ENCODE measurements at regions not wholly inside any gene's neighbourhood (a gene's known extent, or its start where the extent isn't known, plus 50 kb on each side); places are given as distances from the start of the nearest gene placed in this dataset.

GRCh38 chr2:129205176-129205575 is 774.3 kb upstream of the RAB6C start:
- no peak overlapping the region for H3K27ac Mint-ChIP-seq

GRCh38 chr2:129205766-129206165 is 773.7 kb upstream of the RAB6C start:
- Mint-ChIP-seq H3K9me3 (no peaks in the 10 kb centered on the region), H3K4me3 (no peak overlapping the region), H3K27ac (no peak overlapping the region), H3K4me1 (no peaks in the 10 kb centered on the region), H3K27me3 (ENCODE audit: low read depth) (peaks cover 4% of the 10 kb centered on the region), H3K36me3 (ENCODE audit: low read depth) (no peaks in the 10 kb centered on the region)
- no peak for TF ChIP-seq CTCF (IDR thresholded peaks at IDR 0.05; ENCODE audit: unreplicated experiment in 3 of 3)

More at GRCh38 chr2:129205176-129205575, 774.3 kb upstream of the RAB6C start:
- no peak overlapping the region for H3K4me3 Mint-ChIP-seq
- H3K9me3 Mint-ChIP-seq = no peaks in the 10 kb centered on the region
- peaks cover 4% of the 10 kb centered on the region for H3K27me3 Mint-ChIP-seq (ENCODE audit: low read depth)
- no peaks in the 10 kb centered on the region for H3K4me1 Mint-ChIP-seq
- no peak for TF ChIP-seq CTCF (IDR thresholded peaks at IDR 0.05; ENCODE audit: unreplicated experiment in 3 of 3)
- no peaks in the 10 kb centered on the region for H3K36me3 Mint-ChIP-seq (ENCODE audit: low read depth)

- Mint-ChIP-seq H3K4me1 (peaks cover 5% of the 10 kb centered on the region), H3K9me3 (no peaks in the 10 kb centered on the region), H3K36me3 (ENCODE audit: low read depth) (no peaks in the 10 kb centered on the region), H3K27me3 (ENCODE audit: low read depth) (peaks cover 13% of the 10 kb centered on the region), H3K4me3 (no peak overlapping the region), H3K27ac (no peak overlapping the region)
- no peak for TF ChIP-seq CTCF (IDR thresholded peaks at IDR 0.05; ENCODE audit: unreplicated experiment in 3 of 3)
Observed at GRCh38 chr2:129212299-129212958, 767.0 kb upstream of the RAB6C start.

GRCh38 chr2:129224022-129224421 is 755.4 kb upstream of the RAB6C start:
- Mint-ChIP-seq H3K4me1 (no peaks in the 10 kb centered on the region), H3K4me3 (no peak overlapping the region), H3K27me3 (ENCODE audit: low read depth) (peaks cover 3% of the 10 kb centered on the region), H3K36me3 (ENCODE audit: low read depth) (no peaks in the 10 kb centered on the region), H3K27ac (no peak overlapping the region), H3K9me3 (no peaks in the 10 kb centered on the region)
- no peak for TF ChIP-seq CTCF (IDR thresholded peaks at IDR 0.05; ENCODE audit: unreplicated experiment in 3 of 3)

- no peak for TF ChIP-seq CTCF (IDR thresholded peaks at IDR 0.05; ENCODE audit: unreplicated experiment in 3 of 3)
- Mint-ChIP-seq H3K27ac (no peak overlapping the region), H3K4me1 (no peaks in the 10 kb centered on the region), H3K9me3 (no peaks in the 10 kb centered on the region), H3K36me3 (ENCODE audit: low read depth) (no peaks in the 10 kb centered on the region), H3K4me3 (no peak overlapping the region), H3K27me3 (ENCODE audit: low read depth) (peaks cover 3% of the 10 kb centered on the region)
Observed at GRCh38 chr2:129224486-129224885, 755.0 kb upstream of the RAB6C start.

GRCh38 chr2:129229196-129229595 is 750.3 kb upstream of the RAB6C start:
- TF ChIP-seq CTCF (IDR thresholded peaks at IDR 0.05; ENCODE audit: unreplicated experiment in 3 of 3) = no peak
- no peaks in the 10 kb centered on the region for H3K36me3 Mint-ChIP-seq (ENCODE audit: low read depth)
- no peak overlapping the region for H3K4me3 Mint-ChIP-seq
- no peaks in the 10 kb centered on the region for H3K4me1 Mint-ChIP-seq
- H3K27me3 Mint-ChIP-seq (ENCODE audit: low read depth) = peaks cover 3% of the 10 kb centered on the region
- H3K9me3 Mint-ChIP-seq = no peaks in the 10 kb centered on the region
- no peak overlapping the region for H3K27ac Mint-ChIP-seq

All from nephron (organoid).